DMS153 treated with DMSO at 0.1 percent for 48 hours (cell line): ENCODE measurements at regions not wholly inside any gene's neighbourhood (a gene's known extent, or its start where the extent isn't known, plus 50 kb on each side); places are given as distances from the start of the nearest gene placed in this dataset.

Experiments used
- DNase-seq: peaks from one replicate; lab custom pipeline; 2025; ENCODE audit not compliant: unreplicated experiment; lab: John Stamatoyannopoulos, UW

DNA sequence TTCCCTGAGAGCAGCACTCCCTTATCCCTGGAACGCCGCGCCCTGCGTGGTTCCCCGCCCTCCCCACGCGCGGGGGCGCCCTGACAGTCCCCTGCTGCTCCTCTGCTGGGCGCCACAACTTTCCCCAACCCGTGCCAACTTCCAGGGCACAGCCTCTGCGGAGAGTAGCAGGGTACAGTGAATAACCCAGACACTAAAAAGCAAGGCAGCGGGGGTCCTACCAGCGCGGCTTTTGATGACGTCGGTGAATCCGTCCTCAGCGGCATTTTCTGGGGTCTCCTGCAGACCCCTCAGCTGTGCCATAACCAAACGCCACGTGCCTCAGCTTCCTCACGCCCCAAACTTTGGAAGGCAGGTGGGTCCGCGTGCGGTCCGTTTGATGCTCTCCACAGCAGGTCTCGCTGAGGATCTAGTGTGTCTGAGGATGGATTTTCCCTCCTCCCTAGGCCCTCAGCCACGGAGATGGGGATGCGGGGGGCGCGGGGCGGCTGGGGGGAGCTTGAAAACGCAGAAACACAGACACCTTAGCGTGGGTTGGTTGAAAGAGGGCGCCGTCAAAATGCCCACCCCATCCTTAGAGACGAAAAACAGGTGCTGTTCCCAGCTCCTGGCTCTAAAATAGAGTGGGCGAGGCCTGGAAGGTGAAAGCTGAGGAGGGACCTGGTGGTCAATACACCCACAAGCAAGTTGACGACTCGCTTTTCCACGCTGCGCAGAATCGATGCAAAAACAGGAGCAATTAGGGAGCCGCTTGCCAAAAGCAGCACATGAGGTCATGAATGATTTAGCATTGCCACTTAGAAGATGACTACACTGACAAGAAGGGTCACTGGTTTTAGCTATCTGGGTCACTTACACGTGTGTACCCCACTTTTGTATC, 405.6 kb downstream of the FAM47A start:
- DNase-seq = no peak

DNA sequence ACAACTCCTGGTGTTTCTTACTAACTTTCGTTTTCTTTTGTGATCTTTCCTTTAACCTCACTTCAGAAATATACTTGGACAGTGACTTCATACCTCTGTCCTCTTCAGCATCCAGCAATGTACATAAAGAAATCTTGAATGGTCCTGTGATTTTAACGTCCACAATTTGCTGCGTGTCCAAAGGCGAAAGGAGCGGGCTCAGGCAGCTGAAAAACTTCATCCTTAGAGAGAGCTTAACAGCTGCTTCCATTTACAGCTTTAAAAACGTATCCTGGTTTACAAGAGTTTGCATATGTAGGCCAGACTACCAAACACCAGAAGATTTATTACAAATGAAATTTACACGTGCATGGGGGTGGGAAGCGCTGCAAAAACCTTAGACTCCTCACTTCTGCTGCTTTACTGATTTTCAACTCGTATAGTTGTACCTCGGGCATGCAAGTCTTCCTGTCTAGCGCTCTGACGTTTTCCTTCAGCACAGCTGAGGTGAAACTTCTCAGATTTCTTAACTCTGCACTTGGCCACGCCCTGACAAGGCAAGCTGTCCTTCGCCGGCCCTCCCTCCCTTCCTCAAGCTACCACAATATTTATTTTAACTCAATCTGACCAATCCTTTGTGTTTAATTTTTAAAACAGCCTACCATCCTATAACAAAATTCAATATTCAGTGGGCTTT, 406.4 kb downstream of the FAM47A start:
- no peak for DNase-seq

DNA sequence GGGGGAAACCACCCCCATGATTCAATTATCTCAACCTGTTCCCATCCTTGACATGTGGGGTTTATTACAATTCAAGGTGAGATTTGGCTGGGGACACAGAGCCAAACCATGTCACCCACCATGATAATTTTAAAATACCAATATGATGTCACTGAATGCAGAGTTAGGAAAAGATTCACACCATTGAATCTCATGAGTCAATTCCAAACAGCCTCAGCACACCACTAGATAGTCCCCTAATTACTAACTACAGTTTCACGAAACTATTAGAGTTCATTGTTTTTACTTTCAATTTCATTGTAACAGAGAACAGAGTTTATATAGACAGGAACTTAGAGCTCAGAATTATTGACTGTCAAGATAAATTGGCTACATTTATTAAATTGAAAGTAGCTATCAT, 410.2 kb downstream of the FAM47A start:
- DNase-seq = no peak

DNA sequence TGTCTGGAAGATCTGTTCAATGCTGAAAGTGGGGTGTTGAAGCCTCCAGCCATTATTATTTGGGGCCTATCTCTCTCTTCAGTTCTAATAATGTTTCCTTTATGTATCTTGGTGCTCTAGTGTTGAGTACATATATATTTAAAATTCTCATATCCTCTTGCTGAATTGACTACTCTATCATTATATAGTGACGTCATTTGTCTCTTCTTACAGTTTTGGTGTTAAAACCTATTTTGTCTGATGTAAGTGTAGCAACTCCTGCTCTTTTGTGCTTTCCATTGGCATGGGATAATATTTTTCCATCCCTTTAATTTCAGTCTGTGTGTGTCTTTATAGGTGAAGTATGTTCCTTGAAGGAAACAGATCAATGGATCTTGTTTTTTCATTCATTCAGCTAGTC, 446.0 kb downstream of the FAM47A start:
- no peak for DNase-seq
